Effector CD8-positive, alpha-beta T cell (primary cell): ENCODE measurements at regions not wholly inside any gene's neighbourhood (a gene's known extent, or its start where the extent isn't known, plus 50 kb on each side); places are given as distances from the start of the nearest gene placed in this dataset.

Experiments
- DNase-seq: peaks from one replicate; lab custom pipeline; 2025; lab: John Stamatoyannopoulos, UW

- DNase-seq, result no peak
These were observed 52.3 kb upstream of the KLHL25 start for GRCh38 chr15:85847031-85847430.

- no peak for DNase-seq
These were observed 55.2 kb upstream of the KLHL25 start for GRCh38 chr15:85849946-85850345.

GRCh38 chr15:85852969-85853368 lies 58.2 kb upstream of the KLHL25 start:
- no peak for DNase-seq

- peak; percentile 25 for DNase-seq
These were observed 59.8 kb upstream of the KLHL25 start for GRCh38 chr15:85854345-85855097.

- DNase-seq, result peak; percentile 46
These were observed 64.1 kb upstream of the KLHL25 start for GRCh38 chr15:85858586-85859375.

- no peak for DNase-seq
These were observed 64.9 kb upstream of the KLHL25 start for GRCh38 chr15:85859671-85860070.

GRCh38 chr15:85860394-85861161 lies 65.9 kb upstream of the KLHL25 start:
- no peak for DNase-seq

- no peak for DNase-seq
These were observed 70.5 kb upstream of the KLHL25 start for GRCh38 chr15:85865070-85865684.

- no peak for DNase-seq
These were observed 72.5 kb upstream of the KLHL25 start for GRCh38 chr15:85867250-85867649.

- DNase-seq, result no peak
These were observed 74.4 kb upstream of the KLHL25 start for GRCh38 chr15:85869124-85869523.

DNA sequence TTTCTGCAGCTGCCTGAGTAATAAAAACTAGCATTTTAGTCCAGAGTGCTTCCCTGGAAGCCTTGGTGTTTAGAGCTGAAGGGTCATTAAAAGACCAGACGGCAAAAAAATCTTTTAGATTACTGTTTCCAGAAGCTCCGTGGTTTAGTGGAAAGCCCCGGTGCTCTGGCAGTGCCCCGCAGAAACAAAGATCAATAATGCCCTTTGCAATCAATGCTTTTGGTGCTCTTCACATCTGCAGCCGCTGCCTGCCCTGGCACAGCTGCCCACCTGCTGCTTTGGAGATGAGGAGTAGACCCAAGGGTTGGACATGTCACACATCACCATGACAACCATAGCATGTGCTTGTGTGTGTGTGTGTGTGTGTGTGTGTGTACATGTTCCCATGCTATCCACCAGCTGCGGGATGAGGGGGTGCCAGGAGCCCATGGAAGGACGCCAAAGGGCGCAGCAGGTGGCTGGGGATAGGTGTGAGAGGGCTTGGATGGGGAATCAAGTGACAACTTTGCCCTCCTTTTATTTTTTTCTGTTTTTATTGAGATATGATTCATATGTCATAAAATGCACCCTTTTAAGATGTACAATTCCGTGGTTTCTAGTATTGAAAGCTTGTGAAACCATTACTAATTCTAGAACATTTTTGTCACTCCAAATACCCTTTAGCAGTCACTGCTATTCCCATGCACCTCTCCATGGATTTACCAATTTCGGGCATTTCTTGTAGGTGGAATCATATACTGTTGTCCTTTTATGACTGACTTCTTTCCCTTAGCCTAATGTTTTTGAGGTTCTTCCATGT lies 75.7 kb upstream of the KLHL25 start:
- DNase-seq, result no peak

DNA sequence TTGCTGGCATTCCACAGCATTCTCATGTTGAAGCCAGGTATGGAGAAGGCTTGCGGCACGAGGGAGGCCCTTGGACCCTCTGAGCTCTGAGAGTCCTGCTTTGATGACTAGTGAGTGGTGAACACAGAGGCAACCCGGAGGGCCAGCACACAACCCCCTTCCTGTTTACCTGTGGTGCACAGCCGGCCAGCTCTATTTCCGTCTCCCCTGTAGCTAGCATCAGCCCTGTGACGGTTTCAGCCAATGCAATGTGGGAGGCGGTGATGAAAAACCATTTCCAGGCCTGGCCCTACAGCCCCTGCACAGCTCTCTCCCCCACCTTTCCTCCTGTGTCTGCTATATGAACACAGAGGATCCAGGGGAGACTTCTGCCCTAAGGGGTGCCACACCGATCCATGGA lies 76.8 kb upstream of the KLHL25 start:
- DNase-seq, result no peak

GRCh38 chr15:85872125-85872524 lies 77.4 kb upstream of the KLHL25 start:
- DNase-seq, result no peak

DNA sequence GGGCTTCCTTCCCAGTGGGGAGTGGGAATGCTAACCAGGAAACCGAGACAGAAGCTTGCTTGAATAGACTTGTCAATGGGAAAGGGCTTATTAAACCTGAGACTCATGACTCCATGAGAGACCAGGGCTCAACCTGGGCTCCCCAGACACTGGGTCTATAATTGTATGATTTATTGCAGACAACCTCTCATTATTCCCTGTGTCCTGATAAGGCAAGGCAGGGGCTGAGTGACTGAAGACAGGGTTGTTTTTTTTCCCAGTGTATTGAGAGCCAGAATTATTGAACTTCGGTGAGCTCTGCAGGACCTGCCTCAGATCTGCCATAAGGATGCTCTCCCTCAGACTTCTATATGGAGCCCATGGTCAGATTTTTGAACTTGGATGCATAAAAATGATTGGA lies 79.5 kb upstream of the KLHL25 start:
- no peak for DNase-seq

DNA sequence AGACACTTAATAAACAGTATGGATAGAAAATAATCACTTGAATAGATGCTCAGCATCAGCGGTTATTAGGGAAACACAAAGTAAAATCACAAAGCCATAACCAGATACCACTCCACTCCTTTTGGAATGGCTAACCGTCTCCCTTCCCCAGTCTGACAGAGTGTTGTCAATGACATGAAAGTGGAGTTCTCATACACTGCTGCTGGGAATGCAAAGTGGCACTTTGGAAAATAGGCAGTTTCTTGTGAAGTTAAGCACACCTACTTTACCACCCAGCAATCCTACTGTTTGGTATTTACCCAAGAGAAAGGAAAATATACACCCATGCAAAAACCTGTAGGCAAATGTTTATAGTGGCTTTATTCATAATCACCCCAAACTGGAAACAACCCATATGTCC lies 81.0 kb upstream of the KLHL25 start:
- no peak for DNase-seq

DNA sequence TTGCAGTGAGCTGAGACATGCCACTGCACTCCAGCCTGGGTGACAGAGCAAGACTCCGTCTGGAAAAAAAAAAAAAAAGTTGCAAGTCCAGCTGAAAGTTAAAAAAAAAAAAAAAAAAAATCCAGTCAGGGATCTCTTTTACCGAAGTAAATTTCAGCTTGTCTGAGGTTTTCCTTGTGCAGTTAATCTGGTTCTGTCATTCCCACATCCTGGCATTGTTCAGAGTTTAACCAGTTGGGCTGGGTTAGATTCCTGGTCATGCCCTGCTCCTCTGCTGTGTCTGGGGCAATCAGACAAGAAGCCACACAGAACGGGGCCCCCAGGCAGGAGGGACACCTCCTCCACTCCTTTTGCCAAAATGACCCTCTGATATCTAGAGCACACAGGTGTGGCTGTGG lies 84.1 kb upstream of the KLHL25 start:
- no peak for DNase-seq

GRCh38 chr15:85879334-85880163 lies 84.8 kb upstream of the KLHL25 start:
- DNase-seq, result no peak

GRCh38 chr15:85880501-85881190 lies 85.9 kb upstream of the KLHL25 start:
- no peak for DNase-seq

- DNase-seq, result no peak
These were observed 91.6 kb upstream of the KLHL25 start for GRCh38 chr15:85886309-85886811.
